Fibroblast of gingiva (primary cell): ENCODE measurements at regions not wholly inside any gene's neighbourhood (a gene's known extent, or its start where the extent isn't known, plus 50 kb on each side); places are given as distances from the start of the nearest gene placed in this dataset.
A peak's percentile ranks its signal among the peaks of the same experiment; 100 is the strongest.
"Not testable (repeated sequence)": the region's sequence is repeated elsewhere in the genome, so short reads cannot be mapped to it uniquely, and the experiment has no call there.

Source experiments
- DNase-seq: peaks from one replicate; pipeline ENCODE4 v3.0.0-alpha.2; 2011; ENCODE audit warnings: low read depth

GRCh38 chr2:118388771-118389170 is 300.5 kb downstream of the INSIG2 start:
- peak; percentile 21 for DNase-seq

GRCh38 chr2:118387509-118387908 is 299.2 kb downstream of the INSIG2 start:
- DNase-seq, result peak; percentile 77

- DNase-seq, result peak; percentile 37
Observed at GRCh38 chr2:118386641-118387302, 298.5 kb downstream of the INSIG2 start.

GRCh38 chr2:118380915-118381653 is 292.8 kb downstream of the INSIG2 start:
- peak; percentile 6 for DNase-seq

GRCh38 chr2:118375907-118376485 is 287.7 kb downstream of the INSIG2 start:
- DNase-seq, result no peak

- DNase-seq, result no peak
Observed at GRCh38 chr2:118374974-118375755, 286.9 kb downstream of the INSIG2 start.

- no peak for DNase-seq
Observed at GRCh38 chr2:118372886-118373830, 284.9 kb downstream of the INSIG2 start.

GRCh38 chr2:118371515-118371914 is 283.2 kb downstream of the INSIG2 start:
- peak; percentile 54 for DNase-seq

- not testable (repeated sequence) for DNase-seq
Observed at GRCh38 chr2:118369521-118369920, 281.2 kb downstream of the INSIG2 start.

- DNase-seq, result no peak
Observed at GRCh38 chr2:118363604-118364003, 275.3 kb downstream of the INSIG2 start.

GRCh38 chr2:118356051-118356450 is 267.8 kb downstream of the INSIG2 start:
- DNase-seq, result no peak

- DNase-seq, result no peak
Observed at GRCh38 chr2:118351796-118352195, 263.5 kb downstream of the INSIG2 start.

GRCh38 chr2:118350621-118351020 is 262.4 kb downstream of the INSIG2 start:
- DNase-seq, result no peak

GRCh38 chr2:118349365-118349764 is 261.1 kb downstream of the INSIG2 start:
- no peak for DNase-seq

- DNase-seq, result no peak
Observed at GRCh38 chr2:118348380-118349034, 260.2 kb downstream of the INSIG2 start.

- DNase-seq, result no peak
Observed at GRCh38 chr2:118345465-118345864, 257.2 kb downstream of the INSIG2 start.

- DNase-seq, result no peak
Observed at GRCh38 chr2:118340103-118340502, 251.8 kb downstream of the INSIG2 start.

GRCh38 chr2:118339386-118339785 is 251.1 kb downstream of the INSIG2 start:
- DNase-seq, result no peak

GRCh38 chr2:118333664-118334063 is 245.4 kb downstream of the INSIG2 start:
- no peak for DNase-seq

GRCh38 chr2:118325321-118325955 is 237.2 kb downstream of the INSIG2 start:
- no peak for DNase-seq
